Head of caudate nucleus (tissue), 42 donors: ENCODE measurements at regions not wholly inside any gene's neighbourhood (a gene's known extent, or its start where the extent isn't known, plus 50 kb on each side); places are given as distances from the start of the nearest gene placed in this dataset.
"Not testable (repeated sequence)": the region's sequence is repeated elsewhere in the genome, so short reads cannot be mapped to it uniquely, and the experiment has no call there.

Experiments used
- DNase-seq, 42 donors: peaks; one replicate each; pipeline versions ENCODE4 v3.0.0 to v3.0.0-alpha.2; 2020 to 2021; ENCODE audit warnings: mixed read lengths in 7 of 42
- intact Hi-C: fragments of 100-400 bp; cut with DNase I; formaldehyde crosslinking; loops from one replicate; pipeline ENCODE4 v1.15.0; 2022

DNA sequence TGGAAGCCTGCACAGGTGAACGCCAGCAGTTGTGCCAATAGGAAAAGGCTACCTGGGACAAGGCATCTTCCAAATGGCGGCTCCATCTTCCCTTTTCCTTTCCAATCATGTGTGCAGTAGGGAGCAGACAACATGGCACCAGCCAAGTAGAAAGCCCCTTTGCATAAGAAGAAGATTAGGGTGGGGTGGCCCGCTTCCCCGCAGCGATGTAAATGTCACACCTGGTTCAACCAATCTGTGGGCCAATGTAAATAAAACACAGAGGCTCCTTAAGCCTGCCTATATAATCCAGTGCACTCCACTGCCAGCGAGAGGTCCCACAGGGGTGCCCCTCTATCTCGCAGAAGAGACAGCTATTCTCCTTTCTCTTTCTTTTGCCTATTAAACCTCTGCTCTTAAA is 468.4 kb upstream of the CRIM1 start:
- intact Hi-C loops: no loop called here
- no peak for DNase-seq

DNA sequence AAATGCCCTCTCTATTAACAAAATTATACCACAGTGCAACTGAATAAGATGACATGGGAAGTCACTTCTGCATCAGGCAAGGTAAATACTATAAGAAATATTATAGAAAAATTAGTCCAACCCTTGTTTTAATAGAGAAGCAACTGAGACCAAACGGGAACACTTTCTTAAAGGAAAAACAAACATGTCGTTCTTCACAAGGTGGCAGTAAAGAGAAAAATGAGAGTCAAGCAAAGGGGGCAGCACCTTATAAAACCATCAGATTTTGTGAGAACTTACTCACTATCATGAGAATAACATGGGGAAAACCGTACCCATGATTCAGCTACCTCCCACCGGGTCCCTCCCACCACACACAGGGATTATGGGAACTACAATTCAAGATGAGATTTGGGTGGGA is 481.7 kb upstream of the CRIM1 start:
- intact Hi-C loops: no loop called here

DNA sequence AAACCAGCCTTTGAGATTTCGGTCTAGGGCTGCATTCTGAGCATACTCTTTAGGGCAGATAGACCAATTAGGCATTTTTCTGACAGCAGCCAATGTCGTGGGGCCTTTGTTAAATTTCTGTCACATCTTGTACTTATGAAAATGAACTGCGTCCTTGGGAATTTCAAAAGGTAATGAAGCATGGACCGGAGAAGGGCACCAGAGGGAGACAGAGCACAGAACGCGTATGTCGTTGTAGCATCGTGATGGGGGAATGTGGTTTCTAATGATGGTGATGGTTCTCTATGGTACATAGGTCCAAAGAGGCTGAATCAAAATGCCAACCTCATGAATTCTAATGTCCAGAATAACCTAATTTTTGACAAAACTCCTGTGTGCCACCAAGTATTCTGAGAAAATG is 483.9 kb upstream of the CRIM1 start:
- DNase-seq: no peak
- intact Hi-C loops: no loop called here

More for the DNA sequence above, 481.7 kb upstream of the CRIM1 start:
- no peak for DNase-seq

DNA sequence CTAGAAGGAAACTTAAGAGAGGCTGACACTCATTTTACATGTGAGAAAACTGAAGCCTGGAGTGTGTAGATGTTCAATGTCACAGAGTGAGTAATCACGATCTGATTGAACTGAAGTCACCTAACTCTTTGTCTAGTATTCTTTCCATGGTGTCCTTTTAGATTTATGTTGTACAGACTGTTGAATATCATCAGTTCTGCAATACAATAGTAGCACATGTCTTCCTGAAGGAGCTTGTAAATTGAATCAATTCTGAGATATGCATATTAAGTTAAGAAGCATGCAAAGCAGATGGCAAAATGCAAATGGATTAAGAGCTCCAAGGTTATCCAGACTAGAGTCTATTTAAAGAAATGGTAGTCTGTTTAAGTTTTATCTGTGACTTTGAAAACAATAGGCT is 484.9 kb upstream of the CRIM1 start:
- DNase-seq: no peak
- intact Hi-C loops: no loop called here

DNA sequence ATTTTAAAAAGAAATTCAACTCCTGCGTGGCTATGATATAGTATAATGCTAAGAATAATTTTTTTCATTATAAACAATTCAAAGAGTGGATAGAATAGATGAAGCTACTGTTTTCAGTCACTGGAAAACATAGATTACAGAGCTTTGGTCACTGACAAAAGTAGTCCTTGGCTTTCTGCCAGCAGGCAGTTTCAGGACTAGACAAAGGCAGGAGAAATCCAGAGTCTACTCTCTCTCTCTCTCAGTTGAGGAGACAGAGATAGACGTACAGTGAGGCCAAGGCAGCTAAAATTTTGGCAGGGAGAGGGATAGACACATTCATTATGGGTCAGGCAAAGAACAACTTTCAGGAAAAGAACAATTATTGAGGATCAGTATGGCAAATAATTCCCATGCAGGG is 491.4 kb upstream of the CRIM1 start:
- DNase-seq: peak in 1 of 42 donors; percentile 9
- intact Hi-C loops: no loop called here

DNA sequence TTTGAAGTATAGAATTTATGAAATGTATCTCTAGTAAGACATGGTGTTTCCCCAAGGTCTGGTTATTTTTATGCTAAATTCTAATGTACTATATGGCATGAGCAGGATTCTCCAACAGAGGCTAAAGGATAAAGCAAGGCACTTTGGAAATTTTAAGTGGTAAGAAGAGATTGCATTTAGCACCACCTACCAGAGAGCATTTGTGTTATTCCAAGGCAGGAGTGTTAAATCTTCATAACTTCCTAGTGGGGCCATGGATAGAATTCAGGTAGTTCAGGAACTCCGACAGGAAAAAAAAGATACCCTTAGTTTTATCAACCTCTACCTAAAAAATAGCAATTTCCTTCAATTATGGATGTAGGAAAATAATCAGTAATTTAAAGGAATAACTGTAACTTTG is 497.4 kb upstream of the CRIM1 start:
- DNase-seq: no peak
- intact Hi-C loops: no loop called here

- intact Hi-C loops: no loop called here
- DNase-seq: no peak
Observed at GRCh38 chr2:35857498-35857897, 498.1 kb upstream of the CRIM1 start.

- intact Hi-C loops: no loop called here
- no peak for DNase-seq
Observed at GRCh38 chr2:35831385-35831784, 524.2 kb upstream of the CRIM1 start.

GRCh38 chr2:35830833-35831232 is 524.7 kb upstream of the CRIM1 start:
- intact Hi-C loops: no loop called here
- DNase-seq: no peak

DNA sequence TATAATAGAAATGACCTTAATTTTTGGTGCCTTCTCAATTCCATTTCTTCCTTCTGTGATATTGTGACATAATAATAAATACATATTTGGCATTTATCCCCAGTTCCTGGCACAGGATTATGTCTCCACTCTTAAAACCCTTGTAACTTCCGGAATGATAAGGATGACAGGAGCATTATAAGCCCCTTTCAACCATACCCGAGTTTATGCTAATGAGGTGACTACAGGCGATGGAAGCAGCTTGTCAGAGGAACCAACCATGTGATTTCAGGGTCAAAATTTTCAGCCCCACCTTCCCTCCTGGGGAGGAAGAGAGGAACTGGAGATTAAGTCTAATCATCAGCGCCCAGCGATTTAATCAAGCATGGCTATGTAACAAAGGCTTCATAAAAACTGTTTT is 528.5 kb upstream of the CRIM1 start:
- no peak for DNase-seq
- intact Hi-C loops: no loop called here

DNA sequence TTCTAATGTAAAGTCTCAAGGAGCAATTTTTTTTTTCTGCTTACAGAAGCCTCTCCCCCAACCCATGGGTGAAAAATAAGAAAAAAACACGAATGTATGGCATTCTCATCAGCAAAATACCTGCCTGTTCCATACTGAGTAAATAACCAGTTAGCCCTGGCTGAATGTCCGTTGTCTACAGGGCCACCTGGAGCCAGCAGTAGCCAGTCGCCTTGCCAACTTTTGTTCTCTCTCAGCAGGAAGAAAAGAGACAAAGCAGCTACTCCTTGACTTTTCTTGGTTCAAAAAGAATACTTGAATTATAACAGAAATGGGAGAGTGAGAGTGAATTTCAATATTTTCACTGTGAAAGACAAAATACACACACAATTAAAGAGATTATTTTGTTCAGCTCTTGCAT is 532.9 kb upstream of the CRIM1 start:
- no peak for DNase-seq
- intact Hi-C loops: no loop called here

DNA sequence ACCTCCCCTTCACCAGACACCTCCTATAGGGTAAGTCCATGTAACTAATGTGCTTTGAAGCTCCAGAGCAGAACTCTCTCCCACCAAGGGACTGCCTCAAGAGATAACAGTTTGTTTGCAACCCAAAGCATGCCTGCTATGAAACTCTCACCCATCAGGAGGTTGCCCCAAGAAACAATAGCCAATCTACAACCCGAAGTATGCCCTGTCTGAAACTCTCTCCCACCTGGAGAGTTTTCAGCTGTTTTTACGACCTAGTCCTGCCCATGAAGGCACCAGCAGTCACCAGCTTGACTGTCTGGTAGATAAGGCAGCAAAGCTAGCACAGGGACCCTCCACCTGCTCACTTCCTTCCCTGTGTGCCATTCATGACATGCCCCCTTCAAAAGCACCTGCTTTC is 533.9 kb upstream of the CRIM1 start:
- intact Hi-C loops: no loop called here
- no peak for DNase-seq

DNA sequence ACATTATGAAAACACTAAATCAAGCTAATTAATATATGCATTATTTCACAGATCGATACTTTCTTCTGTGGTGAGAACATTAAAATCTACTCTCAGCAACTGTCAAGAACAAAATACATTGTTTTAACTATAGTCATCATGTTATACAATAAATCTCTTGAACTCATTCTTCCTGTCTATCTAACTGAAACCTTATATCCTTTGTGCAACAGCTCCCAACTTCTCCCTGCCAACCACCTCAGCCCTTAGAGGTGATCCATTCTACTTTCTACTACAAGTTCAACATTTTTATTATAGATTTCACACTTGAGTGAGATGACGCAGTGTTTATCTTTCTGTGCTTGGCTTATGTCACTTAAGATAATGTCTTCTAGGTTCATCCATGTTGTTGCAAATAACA is 535.2 kb upstream of the CRIM1 start:
- no peak for DNase-seq

GRCh38 chr2:35819033-35819432 is 536.5 kb upstream of the CRIM1 start:
- intact Hi-C loops: no loop called here
- no peak for DNase-seq

More for the DNA sequence above, 535.2 kb upstream of the CRIM1 start:
- intact Hi-C loops: no loop called here

DNA sequence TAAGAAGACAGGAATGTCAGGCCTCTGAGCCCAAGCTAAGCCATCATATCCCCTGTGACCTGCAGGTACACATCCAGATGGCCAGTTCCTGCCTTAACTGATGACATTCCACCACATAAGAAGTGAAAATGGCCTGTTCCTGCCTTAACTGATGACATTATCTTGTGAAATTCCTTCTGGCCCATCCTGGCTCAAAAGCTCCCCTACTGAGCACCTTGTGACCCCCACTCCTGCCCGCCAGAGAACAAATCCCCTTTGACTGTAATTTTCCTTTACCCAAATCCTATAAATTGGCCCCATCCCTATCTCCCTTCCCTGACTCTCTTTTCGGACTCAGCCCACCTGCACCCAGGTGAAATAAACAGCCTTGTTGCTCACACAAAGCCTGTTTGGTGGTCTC is 537.2 kb upstream of the CRIM1 start:
- intact Hi-C loops, DNase-seq: not testable (repeated sequence)

- intact Hi-C loops, DNase-seq: not testable (repeated sequence)
Observed at GRCh38 chr2:35814597-35814996, 541.0 kb upstream of the CRIM1 start.

GRCh38 chr2:35803126-35803525 is 552.5 kb upstream of the CRIM1 start:
- no peak for DNase-seq
- intact Hi-C loops: no loop called here

GRCh38 chr2:35794796-35795450 is 560.7 kb upstream of the CRIM1 start:
- intact Hi-C loops: no loop called here
- DNase-seq: no peak

DNA sequence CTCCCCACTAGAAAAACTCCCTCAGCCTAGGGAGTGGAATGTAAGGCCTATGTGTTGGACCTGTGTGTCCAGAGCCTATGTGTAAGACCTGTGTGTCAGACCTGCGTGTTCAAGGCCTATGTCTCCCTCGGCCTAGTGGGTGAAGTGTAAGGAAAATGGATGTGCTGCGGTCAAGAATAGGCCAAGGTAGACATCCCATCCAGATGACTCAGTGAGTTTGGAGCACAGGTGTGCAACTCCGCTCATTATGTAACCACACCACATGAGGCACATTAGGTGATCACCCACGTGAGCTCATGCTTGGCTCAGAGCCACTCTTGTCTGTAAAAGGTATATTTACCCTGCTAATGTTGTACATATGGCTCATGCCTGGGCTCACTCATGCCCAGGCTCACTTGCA is 565.3 kb upstream of the CRIM1 start:
- intact Hi-C loops: no loop called here
- DNase-seq: no peak

- intact Hi-C loops: no loop called here
Observed at GRCh38 chr2:35788543-35788942, 567.0 kb upstream of the CRIM1 start.

DNA sequence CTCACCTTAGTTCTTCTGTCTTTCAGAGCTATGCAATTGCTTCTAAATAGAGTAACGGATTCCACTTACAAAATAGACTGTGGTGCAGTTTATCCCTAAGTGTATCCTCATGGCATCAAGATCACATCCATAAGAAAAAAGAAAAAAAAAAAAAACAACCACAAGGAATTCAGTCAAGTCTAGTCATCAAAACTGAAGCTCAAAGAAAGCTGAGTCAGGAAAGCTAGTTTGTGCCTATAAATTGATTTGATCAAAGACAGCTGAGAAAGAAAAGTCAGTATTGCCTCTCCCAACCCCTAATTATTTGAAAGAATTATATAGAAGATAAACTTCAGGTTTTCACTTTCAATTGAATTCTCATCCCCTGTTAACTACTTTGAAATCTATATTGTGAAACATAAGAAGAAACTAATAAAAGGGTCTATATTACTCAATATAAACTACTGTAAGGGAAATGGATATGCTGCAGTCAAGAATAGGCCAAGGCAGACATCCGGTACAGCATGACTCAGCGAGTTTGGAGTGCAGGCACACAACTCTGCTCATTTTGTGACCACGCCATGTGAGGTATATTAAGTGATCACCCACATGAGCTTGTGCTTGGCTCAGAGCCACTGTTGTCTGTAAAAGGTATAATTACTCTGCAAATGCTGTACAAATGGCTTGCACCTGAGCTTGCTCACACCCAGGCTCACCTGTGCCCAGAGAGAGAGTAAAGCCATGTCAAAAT is 568.1 kb upstream of the CRIM1 start:
- intact Hi-C loops: no loop called here
- DNase-seq: no peak

More at GRCh38 chr2:35788543-35788942, 567.0 kb upstream of the CRIM1 start:
- no peak for DNase-seq
